ENCODE measurements at regions not wholly inside any gene's neighbourhood (a gene's known extent, or its start where the extent isn't known, plus 50 kb on each side); places are given as distances from the start of the nearest gene placed in this dataset.

DNA sequence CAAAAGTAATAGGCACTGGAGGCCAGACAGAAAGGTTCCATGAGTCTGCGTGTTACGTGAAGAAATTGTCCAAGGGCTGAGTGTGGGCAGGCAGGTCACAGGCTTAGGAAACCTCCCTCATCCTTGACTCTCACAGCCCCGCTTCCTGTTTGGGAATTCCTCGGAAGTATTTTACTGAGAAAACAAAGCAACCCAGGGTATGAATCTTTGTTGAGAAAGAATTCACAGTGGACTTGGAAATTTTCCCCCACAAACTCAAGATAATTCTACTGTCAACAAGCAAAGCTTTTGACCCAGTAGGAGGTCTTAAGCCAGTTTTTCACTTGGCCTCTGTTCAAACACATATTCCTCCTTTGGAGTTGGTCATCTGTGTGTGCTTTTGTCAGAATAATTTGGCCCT lies 377.1 kb upstream of the TPM1 start:
- WGBS, 5 donors: 48 to 78% (median 68%) methylated on average over 4 of the region's 4 CpGs
- no peak overlapping the region for H3K4me3 ChIP-seq
- no peaks in the 10 kb centered on the region for H3K27me3 ChIP-seq (replicated peaks in 1 of 7)
- peak in 1 of 3 donors; percentile 20 for TF ChIP-seq POLR2AphosphoS5 (IDR thresholded peaks at IDR 0.05)
- no peak for TF ChIP-seq POLR2A (IDR thresholded peaks at IDR 0.05)
- no peak for TF ChIP-seq CTCF (IDR thresholded peaks at IDR 0.05 in 8 of 11, conservative IDR thresholded peaks at IDR 0.05 in 3 of 11)
- intact Hi-C loops (cut with DNase I; ENCODE audit: low total_unique reads): no loop called here
- H3K36me3 ChIP-seq: no peaks in the 10 kb centered on the region
- no peak for DNase-seq
- H3K9me3 ChIP-seq: peaks cover 0 to under 1% (median 0%) of the 10 kb centered on the region in 8 donors
- H3K4me1 ChIP-seq: no peaks in the 10 kb centered on the region
- peak overlapping the region in 2 of 8 donors; percentile 12 to 39 for H3K27ac ChIP-seq

DNA sequence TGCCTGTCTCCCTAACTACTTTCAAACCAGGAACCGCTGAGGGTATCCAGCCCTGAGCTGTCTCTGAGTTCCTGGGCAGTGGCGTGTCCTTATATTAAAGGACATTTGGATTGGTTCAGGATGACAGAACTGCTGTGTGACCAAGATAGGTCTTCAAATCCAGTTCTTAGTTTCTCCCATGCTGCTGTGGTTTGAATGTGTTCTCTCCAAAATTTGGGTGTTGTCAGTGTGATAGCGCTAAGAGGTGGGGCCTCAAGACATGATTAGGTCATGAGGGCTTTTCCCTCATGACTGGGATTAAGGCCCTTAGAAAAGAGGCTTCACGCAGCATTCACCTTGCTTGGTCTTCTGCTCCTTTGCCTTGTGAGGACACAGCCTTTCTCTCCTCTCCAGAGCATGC lies 376.5 kb upstream of the TPM1 start:
- WGBS, 5 donors: 82 to 87% (median 85%) methylated on average over 4 of the region's 4 CpGs
- no peaks in the 10 kb centered on the region for H3K36me3 ChIP-seq
- intact Hi-C loops (cut with DNase I; ENCODE audit: low total_unique reads): no loop called here

DNA sequence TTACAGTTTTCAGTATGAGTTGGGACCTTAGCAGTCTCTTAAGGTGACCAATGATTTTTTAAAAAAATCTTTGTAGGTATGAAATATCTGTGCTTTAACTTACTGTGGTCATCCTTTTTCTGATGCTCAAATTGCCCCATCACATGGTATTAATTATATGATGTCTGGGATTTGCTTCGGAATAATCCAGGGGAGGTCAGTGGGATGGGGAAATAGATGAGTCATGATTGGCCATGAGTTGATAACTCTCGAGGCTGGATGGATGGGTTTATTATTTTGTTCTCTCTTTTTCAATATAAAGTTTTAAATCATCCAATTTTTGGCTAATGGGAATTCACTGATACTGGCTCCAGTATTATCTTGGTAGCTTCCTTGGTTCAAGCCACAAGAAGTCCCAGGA lies 370.3 kb upstream of the TPM1 start:
- no peak for DNase-seq
- Histone ChIP-seq H3K36me3 (peaks cover 0 to 8% (median 0%) of the 10 kb centered on the region in 6 donors), H3K27me3 (replicated peaks in 1 of 7) (no peaks in the 10 kb centered on the region), H3K4me3 (no peak overlapping the region), H3K4me1 (no peaks in the 10 kb centered on the region), H3K27ac (no peak overlapping the region), H3K9me3 (peaks cover 0 to 5% (median 0%) of the 10 kb centered on the region in 8 donors)
- intact Hi-C loops (cut with DNase I; ENCODE audit: low total_unique reads): no loop called here
- WGBS, 5 donors: 74 to 85% (median 81%) methylated on average over 2 of the region's 2 CpGs
- TF ChIP-seq POLR2A (IDR thresholded peaks at IDR 0.05): no peak
- TF ChIP-seq POLR2AphosphoS5 (IDR thresholded peaks at IDR 0.05): no peak
- no peak for TF ChIP-seq CTCF (IDR thresholded peaks at IDR 0.05 in 8 of 11, conservative IDR thresholded peaks at IDR 0.05 in 3 of 11)

More for the DNA sequence above, 376.5 kb upstream of the TPM1 start:
- DNase-seq: no peak
- Histone ChIP-seq H3K27me3 (replicated peaks in 1 of 7) (no peaks in the 10 kb centered on the region), H3K4me1 (no peaks in the 10 kb centered on the region), H3K27ac (peak overlapping the region in 2 of 8 donors; percentile 30 to 32), H3K4me3 (no peak overlapping the region), H3K9me3 (peaks cover 0 to 5% (median 0%) of the 10 kb centered on the region in 8 donors)
- no peak for TF ChIP-seq CTCF (IDR thresholded peaks at IDR 0.05 in 8 of 11, conservative IDR thresholded peaks at IDR 0.05 in 3 of 11)
- no peak for TF ChIP-seq POLR2A (IDR thresholded peaks at IDR 0.05)
- no peak for TF ChIP-seq POLR2AphosphoS5 (IDR thresholded peaks at IDR 0.05)

DNA sequence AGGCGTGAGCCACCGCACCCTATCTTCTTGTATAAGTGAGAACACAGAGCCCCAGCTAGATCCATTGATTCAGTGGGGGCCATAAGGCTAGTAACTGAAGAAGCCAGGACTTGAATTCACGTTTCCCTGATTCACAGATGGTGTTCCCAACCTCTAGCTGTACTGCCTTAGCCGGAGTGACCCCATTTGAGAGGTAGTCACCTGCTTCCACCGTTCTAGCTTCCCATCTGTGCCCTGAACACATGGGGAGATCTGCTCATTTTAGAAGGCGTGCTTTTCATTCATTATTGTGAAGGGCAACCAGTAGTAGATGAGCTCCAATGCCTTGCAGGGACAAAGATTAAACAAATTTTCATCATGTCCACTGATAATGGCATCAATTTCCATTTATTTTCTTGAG lies 365.7 kb upstream of the TPM1 start:
- intact Hi-C loops (cut with DNase I; ENCODE audit: low total_unique reads): no loop called here
- H3K27ac ChIP-seq: no peak overlapping the region
- DNase-seq: no peak
- H3K4me3 ChIP-seq: no peak overlapping the region
- peaks cover 0 to 8% (median 0%) of the 10 kb centered on the region in 6 donors for H3K36me3 ChIP-seq
- H3K9me3 ChIP-seq: peaks cover 0 to 5% (median 0%) of the 10 kb centered on the region in 8 donors
- 80 to 93% (median 90%) methylated on average over 6 of the region's 6 CpGs for WGBS, 5 donors
- H3K27me3 ChIP-seq (replicated peaks in 1 of 7): no peaks in the 10 kb centered on the region
- H3K4me1 ChIP-seq: no peaks in the 10 kb centered on the region
- TF ChIP-seq POLR2AphosphoS5 (IDR thresholded peaks at IDR 0.05): no peak
- TF ChIP-seq CTCF (IDR thresholded peaks at IDR 0.05 in 8 of 11, conservative IDR thresholded peaks at IDR 0.05 in 3 of 11): no peak
- TF ChIP-seq POLR2A (IDR thresholded peaks at IDR 0.05): no peak
